ENCODE measurements at regions not wholly inside any gene's neighbourhood (a gene's known extent, or its start where the extent isn't known, plus 50 kb on each side); places are given as distances from the start of the nearest gene placed in this dataset.

- TF ChIP-seq, protein P1, sequence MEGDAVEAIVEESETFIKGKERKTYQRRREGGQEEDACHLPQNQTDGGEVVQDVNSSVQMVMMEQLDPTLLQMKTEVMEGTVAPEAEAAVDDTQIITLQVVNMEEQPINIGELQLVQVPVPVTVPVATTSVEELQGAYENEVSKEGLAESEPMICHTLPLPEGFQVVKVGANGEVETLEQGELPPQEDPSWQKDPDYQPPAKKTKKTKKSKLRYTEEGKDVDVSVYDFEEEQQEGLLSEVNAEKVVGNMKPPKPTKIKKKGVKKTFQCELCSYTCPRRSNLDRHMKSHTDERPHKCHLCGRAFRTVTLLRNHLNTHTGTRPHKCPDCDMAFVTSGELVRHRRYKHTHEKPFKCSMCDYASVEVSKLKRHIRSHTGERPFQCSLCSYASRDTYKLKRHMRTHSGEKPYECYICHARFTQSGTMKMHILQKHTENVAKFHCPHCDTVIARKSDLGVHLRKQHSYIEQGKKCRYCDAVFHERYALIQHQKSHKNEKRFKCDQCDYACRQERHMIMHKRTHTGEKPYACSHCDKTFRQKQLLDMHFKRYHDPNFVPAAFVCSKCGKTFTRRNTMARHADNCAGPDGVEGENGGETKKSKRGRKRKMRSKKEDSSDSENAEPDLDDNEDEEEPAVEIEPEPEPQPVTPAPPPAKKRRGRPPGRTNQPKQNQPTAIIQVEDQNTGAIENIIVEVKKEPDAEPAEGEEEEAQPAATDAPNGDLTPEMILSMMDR (conservative IDR thresholded peaks at IDR 0.05): no peak
- no peak for TF ChIP-seq EZH2 (IDR thresholded peaks at IDR 0.05; ENCODE audit: low read depth)
Measured at GRCh38 chr1:2945821-2946231, 75.4 kb upstream of the ACTRT2 start.

All from PC-9 (cell line).